ENCODE measurements at regions not wholly inside any gene's neighbourhood (a gene's known extent, or its start where the extent isn't known, plus 50 kb on each side); places are given as distances from the start of the nearest gene placed in this dataset.

DNA sequence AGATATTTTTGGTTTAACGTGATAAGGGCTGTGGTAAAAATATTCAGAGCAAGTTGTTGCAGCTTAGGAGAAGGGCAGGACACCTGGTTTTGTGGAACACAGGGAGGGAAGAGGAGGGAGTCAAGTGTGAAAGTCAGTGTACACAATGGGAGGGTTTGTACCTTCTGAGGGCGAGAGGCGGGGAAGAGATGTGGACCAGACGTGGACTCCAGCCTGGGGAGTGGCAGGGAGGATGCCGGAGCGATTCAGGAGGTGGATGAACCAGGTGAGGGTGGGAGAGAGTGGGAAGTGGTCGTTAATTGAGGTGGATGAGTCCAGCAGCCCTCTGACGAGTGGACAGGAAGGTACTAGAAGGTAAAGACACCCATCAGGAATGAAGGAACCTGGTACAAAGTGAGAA is 52.2 kb upstream of the IRF2BP2 start:
- intact Hi-C loops (cut with micrococcal nuclease): no loop called here
- no peaks in the 10 kb centered on the region for H3K9me2 ChIP-seq (ENCODE audit: insufficient read depth)
- H3K9me3 ChIP-seq (ENCODE audit: control insufficient read depth in 1 of 2, insufficient read depth in 1 of 2, low read depth in 1 of 2, low read length in 2 of 2): peaks cover 0 to 5% of the 10 kb centered on the region in 2 experiments; a peak in 1 of 4 replicates
- no peak overlapping the region for H3K4me2 ChIP-seq (ENCODE audit: low read length)
- BruUV-seq (replicated peaks): no TSS peak
- no peaks in the 10 kb centered on the region for H3K27me3 ChIP-seq (ENCODE audit: insufficient read depth, low read length)
- no peak overlapping the region for H2AFZ ChIP-seq (ENCODE audit: low read depth, low read length, poor library complexity, severe bottlenecking)
- DNase-seq (ENCODE audit: low read depth, low spot score): no peak
- CTCF ChIA-PET: no interaction called here
- no peaks in the 10 kb centered on the region for H3K36me3 ChIP-seq (ENCODE audit: control insufficient read depth in 1 of 2, insufficient read depth in 2 of 2, low read length in 2 of 2)
- TF ChIP-seq POLR2AphosphoS5 (IDR thresholded peaks at IDR 0.05; ENCODE audit: low read depth, low read length) (no peak), SRF (IDR thresholded peaks at IDR 0.05; ENCODE audit: low read depth) (no peak), YY1 (IDR thresholded peaks at IDR 0.05; ENCODE audit: extremely low read depth, insufficient replicate concordance, low read depth, low read length) (no peak), JUND (IDR thresholded peaks at IDR 0.05) (no peak), REST (IDR thresholded peaks at IDR 0.05; ENCODE audit: low read depth) (no peak), ZFX (IDR thresholded peaks at IDR 0.05) (no peak), RAD21 (IDR thresholded peaks at IDR 0.05; ENCODE audit: low read depth) (no peak), EZH2phosphoT487 (IDR thresholded peaks at IDR 0.05; ENCODE audit: borderline replicate concordance) (no peak), EGR1 (IDR thresholded peaks at IDR 0.05; ENCODE audit: low read depth) (no peak), ELF1 (IDR thresholded peaks at IDR 0.05; ENCODE audit: borderline replicate concordance, low read depth) (no peak), SIN3A (IDR thresholded peaks at IDR 0.05; ENCODE audit: low read depth) (no peak), POLR2A (IDR thresholded peaks at IDR 0.05; ENCODE audit: borderline replicate concordance, extremely low read depth, insufficient read depth, insufficient read length) (no peak), CEBPB (IDR thresholded peaks at IDR 0.05; ENCODE audit: low read depth) (no peak), CTCF (IDR thresholded peaks at IDR 0.05 in 2 of 3, conservative IDR thresholded peaks at IDR 0.05 in 1 of 3; ENCODE audit: borderline replicate concordance in 1 of 3, insufficient read depth in 1 of 3, low read depth in 2 of 3, low read length in 2 of 3) (no peak), TCF7L2 (IDR thresholded peaks at IDR 0.05; ENCODE audit: borderline replicate concordance, extremely low read depth, insufficient read depth, insufficient read length) (no peak), SP1 (IDR thresholded peaks at IDR 0.05; ENCODE audit: low read depth) (no peak), FOSL1 (IDR thresholded peaks at IDR 0.05; ENCODE audit: low read depth) (no peak)
- TF ChIP-seq, protein P1, sequence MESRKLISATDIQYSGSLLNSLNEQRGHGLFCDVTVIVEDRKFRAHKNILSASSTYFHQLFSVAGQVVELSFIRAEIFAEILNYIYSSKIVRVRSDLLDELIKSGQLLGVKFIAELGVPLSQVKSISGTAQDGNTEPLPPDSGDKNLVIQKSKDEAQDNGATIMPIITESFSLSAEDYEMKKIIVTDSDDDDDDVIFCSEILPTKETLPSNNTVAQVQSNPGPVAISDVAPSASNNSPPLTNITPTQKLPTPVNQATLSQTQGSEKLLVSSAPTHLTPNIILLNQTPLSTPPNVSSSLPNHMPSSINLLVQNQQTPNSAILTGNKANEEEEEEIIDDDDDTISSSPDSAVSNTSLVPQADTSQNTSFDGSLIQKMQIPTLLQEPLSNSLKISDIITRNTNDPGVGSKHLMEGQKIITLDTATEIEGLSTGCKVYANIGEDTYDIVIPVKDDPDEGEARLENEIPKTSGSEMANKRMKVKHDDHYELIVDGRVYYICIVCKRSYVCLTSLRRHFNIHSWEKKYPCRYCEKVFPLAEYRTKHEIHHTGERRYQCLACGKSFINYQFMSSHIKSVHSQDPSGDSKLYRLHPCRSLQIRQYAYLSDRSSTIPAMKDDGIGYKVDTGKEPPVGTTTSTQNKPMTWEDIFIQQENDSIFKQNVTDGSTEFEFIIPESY (IDR thresholded peaks at IDR 0.05; ENCODE audit: extremely low read depth, insufficient replicate concordance, low read length): no peak
- TF ChIP-seq, protein P2, sequence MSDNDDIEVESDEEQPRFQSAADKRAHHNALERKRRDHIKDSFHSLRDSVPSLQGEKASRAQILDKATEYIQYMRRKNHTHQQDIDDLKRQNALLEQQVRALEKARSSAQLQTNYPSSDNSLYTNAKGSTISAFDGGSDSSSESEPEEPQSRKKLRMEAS (IDR thresholded peaks at IDR 0.05): no peak
- TF ChIP-seq, protein P3, sequence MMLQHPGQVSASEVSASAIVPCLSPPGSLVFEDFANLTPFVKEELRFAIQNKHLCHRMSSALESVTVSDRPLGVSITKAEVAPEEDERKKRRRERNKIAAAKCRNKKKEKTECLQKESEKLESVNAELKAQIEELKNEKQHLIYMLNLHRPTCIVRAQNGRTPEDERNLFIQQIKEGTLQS (IDR thresholded peaks at IDR 0.05): no peak
- no peaks in the 10 kb centered on the region for H4K20me1 ChIP-seq (ENCODE audit: insufficient read depth)
- no peak overlapping the region for H3K9ac ChIP-seq (ENCODE audit: low read length)
- H3K4me3 ChIP-seq (replicated peaks in 1 of 2; ENCODE audit: low read depth in 1 of 2, low read length in 2 of 2): no peak overlapping the region
- ATAC-seq: no peak
- no peak overlapping the region for H3K27ac ChIP-seq (ENCODE audit: low read depth, low read length)
- RAD21 ChIA-PET (ENCODE audit: low non-redundant PET in 1 of 2, low total read pairs in 2 of 2, uncharacterized antibody in 2 of 2, unreplicated experiment in 2 of 2): no interaction called here
- POLR2A ChIA-PET: no interaction called here
- peaks cover 22 to 44% of the 10 kb centered on the region in 2 experiments; a peak in 3 of 4 replicates for H3K4me1 ChIP-seq (ENCODE audit: control insufficient read depth in 1 of 2, insufficient read depth in 2 of 2, low read length in 2 of 2)
- H3K79me2 ChIP-seq (ENCODE audit: insufficient read depth, low read length): no peaks in the 10 kb centered on the region
